OCI-LY1 (cell line): ENCODE measurements at regions not wholly inside any gene's neighbourhood (a gene's known extent, or its start where the extent isn't known, plus 50 kb on each side); places are given as distances from the start of the nearest gene placed in this dataset.

Source experiments
- H2AFZ ChIP-seq: fragments of 200-600 bp; sonication (generic), shearing (Covaris generic); 2 replicates; pipeline ENCODE4 v1.6.0; 2014; ENCODE audit warnings: antibody characterized with exemption, mild to moderate bottlenecking, low read length
- H3F3A ChIP-seq: fragments of 200-600 bp; sonication (generic), shearing (Covaris generic); 2 replicates; pipeline ENCODE4 v1.6.0; 2014; ENCODE audit warnings: mild to moderate bottlenecking, antibody characterized with exemption, low read length, moderate library complexity; ENCODE audit not compliant: insufficient read depth
- H3K27ac ChIP-seq: fragments of 200-600 bp; sonication (generic); 2 replicates; pipeline ENCODE4 v1.5.1; 2014; ENCODE audit warnings: low read length, mixed run types, mild to moderate bottlenecking, low read depth; ENCODE audit not compliant: poor library complexity, severe bottlenecking
- H3K27me3 ChIP-seq: fragments of 200-600 bp; sonication (generic); 2 replicates; pipeline ENCODE4 v1.6.0; 2014; ENCODE audit warnings: antibody characterized with exemption, mild to moderate bottlenecking, low read length, moderate library complexity; ENCODE audit not compliant: insufficient read depth
- H3K36me3 ChIP-seq: fragments of 200-600 bp; sonication (generic); 2 replicates; pipeline ENCODE4 v1.6.1; 2014; ENCODE audit warnings: mild to moderate bottlenecking, antibody characterized with exemption, low read length, moderate library complexity, mixed read lengths; ENCODE audit not compliant: insufficient read depth
- H3K4me1 ChIP-seq: fragments of 200-600 bp; sonication (generic); 2 replicates; pipeline ENCODE4 v1.5.1; 2014; ENCODE audit warnings: mild to moderate bottlenecking, low read length, moderate library complexity; ENCODE audit not compliant: insufficient read depth, severe bottlenecking
- H3K4me2 ChIP-seq: fragments of 200-600 bp; sonication (generic), shearing (Covaris generic); 2 replicates; pipeline ENCODE4 v1.6.1; 2014; ENCODE audit warnings: low read length
- H3K4me3 ChIP-seq: fragments of 200-600 bp; sonication (generic); 2 replicates; pipeline ENCODE4 v1.5.1; 2014; ENCODE audit warnings: low read length, low read depth, mild to moderate bottlenecking, mixed read lengths; ENCODE audit not compliant: poor library complexity, severe bottlenecking
- H3K79me2 ChIP-seq: fragments of 200-600 bp; shearing (Covaris generic); 2 replicates; pipeline ENCODE4 v1.6.1; 2016; ENCODE audit warnings: mixed run types, low read length, mixed read lengths; ENCODE audit not compliant: insufficient read depth
- H3K9ac ChIP-seq: fragments of 200-600 bp; sonication (generic), shearing (Covaris generic); 2 replicates; pipeline ENCODE4 v1.6.1; 2014; ENCODE audit warnings: mild to moderate bottlenecking, low read length, mixed read lengths
- H3K9me2 ChIP-seq: fragments of 200-600 bp; sonication (generic), shearing (Covaris generic); 2 replicates; pipeline ENCODE4 v1.6.1; 2014; ENCODE audit warnings: low read depth, mild to moderate bottlenecking, low read length, mixed read lengths
- H3K9me3 ChIP-seq: fragments of 200-600 bp; shearing (Covaris generic); 2 replicates; pipeline ENCODE4 v1.6.1; 2014; ENCODE audit warnings: low read length, mixed read lengths
- H4K20me1 ChIP-seq: fragments of 200-600 bp; sonication (generic), shearing (Covaris generic); 2 replicates; pipeline ENCODE4 v1.6.0; 2016; ENCODE audit warnings: mild to moderate bottlenecking, low read length; ENCODE audit not compliant: insufficient read depth
- EZH2 ChIP-seq: fragments of 200-600 bp; sonication (generic), shearing (Covaris generic); IDR thresholded peaks from 2 replicates; pipeline ENCODE4 v1.8.0; 2017; ENCODE audit warnings: borderline replicate concordance, mixed run types, mild to moderate bottlenecking, antibody characterized with exemption, low read length, moderate library complexity, mixed read lengths
- TF ChIP-seq, protein P1 (sequence below): fragments of 200-600 bp; sonication (generic), shearing (Covaris generic); IDR thresholded peaks from 2 replicates; pipeline ENCODE4 v1.5.1; 2017; ENCODE audit warnings: mild to moderate bottlenecking, antibody characterized with exemption, low read length, moderate library complexity, mixed read lengths

DNA sequence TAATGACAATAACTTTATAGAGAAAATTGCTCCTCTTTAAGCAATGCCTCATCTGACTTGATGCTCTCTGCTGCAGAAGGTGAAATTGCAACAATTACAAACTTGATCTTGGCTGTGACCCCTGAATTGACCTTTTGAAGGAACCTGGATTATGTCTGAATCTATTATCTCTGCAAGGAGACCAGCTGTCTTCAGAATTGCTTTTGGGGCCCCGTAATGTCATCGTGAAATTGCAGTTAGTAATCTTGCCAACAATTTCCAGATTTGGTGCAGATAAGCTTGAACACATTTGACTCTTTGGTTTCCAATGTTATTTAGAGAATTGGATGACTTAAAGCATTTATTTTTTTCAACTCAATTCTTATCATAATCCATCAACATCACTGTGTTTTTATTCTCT lies 520.6 kb downstream of the CCSER2 start:
- H3K4me2 ChIP-seq = no peak overlapping the region
- no peaks in the 10 kb centered on the region for H3K79me2 ChIP-seq
- H3K4me3 ChIP-seq = no peak overlapping the region
- TF ChIP-seq, protein P1, sequence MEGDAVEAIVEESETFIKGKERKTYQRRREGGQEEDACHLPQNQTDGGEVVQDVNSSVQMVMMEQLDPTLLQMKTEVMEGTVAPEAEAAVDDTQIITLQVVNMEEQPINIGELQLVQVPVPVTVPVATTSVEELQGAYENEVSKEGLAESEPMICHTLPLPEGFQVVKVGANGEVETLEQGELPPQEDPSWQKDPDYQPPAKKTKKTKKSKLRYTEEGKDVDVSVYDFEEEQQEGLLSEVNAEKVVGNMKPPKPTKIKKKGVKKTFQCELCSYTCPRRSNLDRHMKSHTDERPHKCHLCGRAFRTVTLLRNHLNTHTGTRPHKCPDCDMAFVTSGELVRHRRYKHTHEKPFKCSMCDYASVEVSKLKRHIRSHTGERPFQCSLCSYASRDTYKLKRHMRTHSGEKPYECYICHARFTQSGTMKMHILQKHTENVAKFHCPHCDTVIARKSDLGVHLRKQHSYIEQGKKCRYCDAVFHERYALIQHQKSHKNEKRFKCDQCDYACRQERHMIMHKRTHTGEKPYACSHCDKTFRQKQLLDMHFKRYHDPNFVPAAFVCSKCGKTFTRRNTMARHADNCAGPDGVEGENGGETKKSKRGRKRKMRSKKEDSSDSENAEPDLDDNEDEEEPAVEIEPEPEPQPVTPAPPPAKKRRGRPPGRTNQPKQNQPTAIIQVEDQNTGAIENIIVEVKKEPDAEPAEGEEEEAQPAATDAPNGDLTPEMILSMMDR = no peak
- no peak for TF ChIP-seq EZH2
- H3K36me3 ChIP-seq = no peaks in the 10 kb centered on the region
- no peaks in the 10 kb centered on the region for H3F3A ChIP-seq
- H3K9ac ChIP-seq = no peak overlapping the region
- H3K9me3 ChIP-seq = no peaks in the 10 kb centered on the region
- no peaks in the 10 kb centered on the region for H3K27me3 ChIP-seq
- no peak overlapping the region for H2AFZ ChIP-seq
- no peak overlapping the region for H3K27ac ChIP-seq
- H3K4me1 ChIP-seq = no peaks in the 10 kb centered on the region
- no peaks in the 10 kb centered on the region for H4K20me1 ChIP-seq
- no peaks in the 10 kb centered on the region for H3K9me2 ChIP-seq

DNA sequence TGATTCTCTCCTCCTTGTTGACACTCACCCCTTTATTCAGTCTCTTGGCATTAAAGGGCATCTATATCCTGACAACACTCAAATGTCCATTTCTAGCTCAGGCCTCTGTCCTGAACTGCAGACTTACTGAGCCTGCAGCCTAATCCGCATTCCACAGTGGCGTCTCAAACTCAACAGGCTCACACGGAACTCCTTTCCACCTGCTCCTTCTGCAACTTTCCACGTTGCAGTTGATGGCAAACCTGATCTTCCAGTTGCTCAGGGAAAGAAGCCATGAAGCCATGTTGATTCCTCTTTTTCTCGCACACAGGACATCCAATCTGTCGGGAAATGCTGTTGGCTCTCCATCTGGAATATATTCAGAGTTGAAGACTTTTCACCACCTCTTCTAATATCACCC lies 522.4 kb downstream of the CCSER2 start:
- no peak overlapping the region for H3K4me2 ChIP-seq
- H3K4me3 ChIP-seq = no peak overlapping the region
- no peak overlapping the region for H3K9ac ChIP-seq
- H3K27me3 ChIP-seq = no peaks in the 10 kb centered on the region
- no peaks in the 10 kb centered on the region for H3K79me2 ChIP-seq
- no peaks in the 10 kb centered on the region for H3K9me2 ChIP-seq
- TF ChIP-seq, protein P1 = no peak
- H4K20me1 ChIP-seq = no peaks in the 10 kb centered on the region
- H2AFZ ChIP-seq = no peak overlapping the region
- no peaks in the 10 kb centered on the region for H3F3A ChIP-seq
- H3K36me3 ChIP-seq = no peaks in the 10 kb centered on the region
- H3K27ac ChIP-seq = no peak overlapping the region
- H3K4me1 ChIP-seq = no peaks in the 10 kb centered on the region
- H3K9me3 ChIP-seq = no peaks in the 10 kb centered on the region

DNA sequence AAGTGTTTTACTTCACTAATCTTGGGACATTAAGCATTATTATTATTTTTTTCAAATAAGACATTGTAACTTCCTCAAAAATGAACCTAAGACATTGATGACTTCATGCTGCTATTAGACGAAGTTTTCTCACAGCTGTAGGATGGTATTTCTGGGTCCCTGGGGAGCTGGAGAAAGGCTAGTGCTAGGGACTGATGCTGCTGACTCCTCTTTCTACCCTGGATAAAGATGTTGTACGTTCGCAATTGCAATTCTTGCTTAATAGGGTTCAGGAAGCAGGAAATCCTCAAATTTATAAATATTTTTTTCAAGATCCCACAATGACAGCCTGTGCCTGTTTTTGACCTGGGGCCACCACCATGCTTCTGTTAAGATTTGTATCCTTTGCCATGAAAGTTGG lies 526.0 kb downstream of the CCSER2 start:
- H3K27ac ChIP-seq = no peak overlapping the region
- H3F3A ChIP-seq = no peaks in the 10 kb centered on the region
- TF ChIP-seq, protein P1 = no peak
- TF ChIP-seq EZH2 = no peak
- no peak overlapping the region for H3K4me3 ChIP-seq
- no peaks in the 10 kb centered on the region for H3K36me3 ChIP-seq
- H3K27me3 ChIP-seq = no peaks in the 10 kb centered on the region
- H3K9me3 ChIP-seq = no peaks in the 10 kb centered on the region
- H3K79me2 ChIP-seq = no peaks in the 10 kb centered on the region
- H3K4me2 ChIP-seq = no peak overlapping the region
- H2AFZ ChIP-seq = no peak overlapping the region
- no peaks in the 10 kb centered on the region for H3K4me1 ChIP-seq
- H3K9ac ChIP-seq = no peak overlapping the region
- H3K9me2 ChIP-seq = no peaks in the 10 kb centered on the region
- no peaks in the 10 kb centered on the region for H4K20me1 ChIP-seq
